ENCODE measurements at regions not wholly inside any gene's neighbourhood (a gene's known extent, or its start where the extent isn't known, plus 50 kb on each side); places are given as distances from the start of the nearest gene placed in this dataset.
A peak's percentile ranks its signal among the peaks of the same experiment; 100 is the strongest.

DNA sequence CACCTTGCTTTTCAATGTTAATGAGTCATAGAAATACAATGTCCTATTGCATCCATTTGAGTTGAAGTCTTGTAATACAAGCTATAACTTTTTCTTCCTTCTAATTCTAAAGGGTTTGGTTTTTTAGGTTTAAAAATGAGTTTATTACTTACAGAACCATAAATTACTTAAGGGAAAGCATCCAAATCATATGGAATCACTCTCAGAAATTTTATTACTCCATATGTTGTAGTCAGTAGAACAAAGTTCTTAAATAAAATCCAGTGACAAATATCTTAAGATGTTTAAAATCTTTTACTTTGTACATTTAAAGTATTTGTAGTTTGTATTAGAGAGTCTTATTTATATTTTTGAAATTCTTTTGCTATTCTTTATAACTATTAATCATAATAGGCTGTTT is 253.2 kb downstream of the IPO8 start:
- H3K4me1 Mint-ChIP-seq (ENCODE audit: unreplicated experiment), result no peaks in the 10 kb centered on the region
- DNase-seq (ENCODE audit: extremely low spot score, unreplicated experiment), result no peak
- TF ChIP-seq, protein P1, sequence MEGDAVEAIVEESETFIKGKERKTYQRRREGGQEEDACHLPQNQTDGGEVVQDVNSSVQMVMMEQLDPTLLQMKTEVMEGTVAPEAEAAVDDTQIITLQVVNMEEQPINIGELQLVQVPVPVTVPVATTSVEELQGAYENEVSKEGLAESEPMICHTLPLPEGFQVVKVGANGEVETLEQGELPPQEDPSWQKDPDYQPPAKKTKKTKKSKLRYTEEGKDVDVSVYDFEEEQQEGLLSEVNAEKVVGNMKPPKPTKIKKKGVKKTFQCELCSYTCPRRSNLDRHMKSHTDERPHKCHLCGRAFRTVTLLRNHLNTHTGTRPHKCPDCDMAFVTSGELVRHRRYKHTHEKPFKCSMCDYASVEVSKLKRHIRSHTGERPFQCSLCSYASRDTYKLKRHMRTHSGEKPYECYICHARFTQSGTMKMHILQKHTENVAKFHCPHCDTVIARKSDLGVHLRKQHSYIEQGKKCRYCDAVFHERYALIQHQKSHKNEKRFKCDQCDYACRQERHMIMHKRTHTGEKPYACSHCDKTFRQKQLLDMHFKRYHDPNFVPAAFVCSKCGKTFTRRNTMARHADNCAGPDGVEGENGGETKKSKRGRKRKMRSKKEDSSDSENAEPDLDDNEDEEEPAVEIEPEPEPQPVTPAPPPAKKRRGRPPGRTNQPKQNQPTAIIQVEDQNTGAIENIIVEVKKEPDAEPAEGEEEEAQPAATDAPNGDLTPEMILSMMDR (conservative IDR thresholded peaks at IDR 0.05), result no peak
- no peak overlapping the region for H3K27ac Mint-ChIP-seq
- H3K4me3 Mint-ChIP-seq, result no peak overlapping the region
- no peaks in the 10 kb centered on the region for H3K36me3 Mint-ChIP-seq
- no peaks in the 10 kb centered on the region for H3K27me3 Mint-ChIP-seq
- H3K9me3 Mint-ChIP-seq, result no peaks in the 10 kb centered on the region

DNA sequence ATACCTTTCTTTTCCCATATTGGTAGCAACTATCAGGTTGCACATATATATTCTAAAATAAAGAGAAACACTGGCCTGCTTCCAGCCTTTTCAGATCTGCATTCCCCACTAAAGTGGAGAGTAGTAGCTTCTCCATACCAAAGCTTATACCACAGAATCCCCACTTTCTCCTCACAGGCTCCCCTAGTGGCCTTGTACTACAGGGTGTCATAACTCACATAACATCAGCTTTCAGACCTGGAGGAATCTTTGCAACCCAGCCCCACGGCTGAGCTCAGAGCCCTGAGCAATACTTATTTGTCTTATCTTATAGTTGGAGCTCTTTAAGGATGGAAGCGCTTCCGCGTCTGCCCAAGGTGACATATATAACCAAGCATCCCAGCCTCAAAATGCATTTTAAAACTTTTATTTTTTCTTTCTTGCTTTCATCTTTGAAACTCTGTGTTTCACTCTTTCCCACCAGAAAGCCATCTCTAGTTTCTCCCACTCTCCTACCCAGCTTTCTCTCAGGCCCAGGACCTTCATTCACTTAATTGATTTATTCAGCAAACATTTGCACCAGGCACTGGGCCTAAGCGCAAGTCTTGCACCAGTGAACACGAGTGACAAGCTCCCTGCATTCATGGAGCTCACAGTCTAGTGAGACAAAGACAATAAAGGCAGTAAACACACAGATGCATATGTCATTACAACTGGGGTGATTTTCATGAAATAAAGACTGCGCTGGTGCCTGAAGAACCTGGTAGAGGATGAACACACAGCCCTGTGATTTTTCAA is 254.7 kb downstream of the IPO8 start:
- Mint-ChIP-seq H3K9me3 (no peaks in the 10 kb centered on the region), H3K4me3 (no peak overlapping the region), H3K27me3 (no peaks in the 10 kb centered on the region), H3K36me3 (no peaks in the 10 kb centered on the region), H3K27ac (no peak overlapping the region), H3K4me1 (ENCODE audit: unreplicated experiment) (no peaks in the 10 kb centered on the region)
- no peak for DNase-seq (ENCODE audit: extremely low spot score, unreplicated experiment)
- TF ChIP-seq, protein P1 (conservative IDR thresholded peaks at IDR 0.05), result peak; percentile 75

DNA sequence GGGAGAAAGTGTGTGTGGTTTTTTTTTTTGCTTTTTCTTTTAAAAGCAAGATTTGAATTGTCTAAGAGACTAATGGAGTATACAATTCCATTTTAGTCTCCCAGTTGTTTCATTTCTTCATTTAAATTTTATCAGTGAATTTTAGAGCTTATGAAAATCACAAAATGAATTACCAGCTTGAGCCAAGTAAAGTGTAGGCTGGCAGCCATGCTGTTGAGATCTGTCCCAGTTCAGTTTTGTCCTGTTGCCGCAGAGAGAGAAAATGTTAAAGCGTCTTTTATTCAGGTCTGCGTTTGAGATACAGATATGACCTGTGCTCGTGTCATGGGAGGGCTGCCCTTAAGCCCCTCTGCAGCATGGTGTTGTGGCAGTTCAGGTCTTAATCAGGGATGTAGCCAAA is 256.5 kb downstream of the IPO8 start:
- H3K27me3 Mint-ChIP-seq, result no peaks in the 10 kb centered on the region
- TF ChIP-seq, protein P1 (conservative IDR thresholded peaks at IDR 0.05), result no peak
- H3K36me3 Mint-ChIP-seq, result peaks cover 3% of the 10 kb centered on the region
- no peak for DNase-seq (ENCODE audit: extremely low spot score, unreplicated experiment)
- H3K27ac Mint-ChIP-seq, result no peak overlapping the region
- no peaks in the 10 kb centered on the region for H3K4me1 Mint-ChIP-seq (ENCODE audit: unreplicated experiment)
- H3K4me3 Mint-ChIP-seq, result no peak overlapping the region
- H3K9me3 Mint-ChIP-seq, result no peaks in the 10 kb centered on the region

DNA sequence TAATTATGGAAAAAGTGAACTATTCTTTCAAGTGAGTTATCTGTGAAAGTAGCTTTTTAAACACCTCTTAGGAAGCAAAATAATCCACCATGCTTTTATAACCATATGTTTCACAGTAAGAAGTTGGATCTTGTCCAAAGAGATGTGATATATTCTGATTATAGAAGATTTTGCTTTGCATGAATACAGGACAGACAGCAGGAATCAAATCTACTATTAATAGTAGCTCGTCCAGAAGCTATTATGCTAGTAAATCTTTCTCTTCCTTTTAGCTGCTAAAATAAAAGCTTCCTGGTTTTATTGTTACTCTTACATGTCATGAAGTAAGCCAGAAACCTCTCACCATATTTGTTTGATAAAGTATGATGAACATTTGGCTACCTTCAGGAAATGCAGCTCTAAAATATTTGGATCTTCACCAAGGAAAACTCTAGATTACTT is 257.0 kb downstream of the IPO8 start:
- Mint-ChIP-seq H3K27ac (no peak overlapping the region), H3K27me3 (no peaks in the 10 kb centered on the region), H3K9me3 (no peaks in the 10 kb centered on the region), H3K4me1 (ENCODE audit: unreplicated experiment) (no peaks in the 10 kb centered on the region), H3K4me3 (no peak overlapping the region), H3K36me3 (peaks cover 3% of the 10 kb centered on the region)
- TF ChIP-seq, protein P1 (conservative IDR thresholded peaks at IDR 0.05), result no peak
- DNase-seq (ENCODE audit: extremely low spot score, unreplicated experiment), result no peak

DNA sequence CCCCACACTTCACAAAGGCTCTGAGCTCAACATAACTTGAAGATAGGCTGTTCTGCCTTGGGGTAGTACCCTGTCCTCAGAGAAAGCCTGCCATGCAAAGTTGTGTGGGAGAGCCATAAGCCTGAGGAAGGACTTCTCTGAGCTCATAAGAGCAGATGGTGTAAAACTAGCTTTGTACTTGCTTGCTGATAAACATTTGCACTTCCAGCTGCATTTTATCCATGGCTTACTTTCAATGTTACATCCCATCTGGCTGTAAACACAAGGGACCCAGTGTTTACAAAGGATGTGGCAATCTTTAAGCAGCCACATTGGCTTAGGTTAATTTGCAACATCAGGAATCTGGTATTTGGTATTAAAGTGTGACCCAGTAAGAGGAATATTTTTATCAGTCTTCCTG is 258.1 kb downstream of the IPO8 start:
- Mint-ChIP-seq H3K36me3 (peaks cover 3% of the 10 kb centered on the region), H3K4me3 (no peak overlapping the region), H3K4me1 (ENCODE audit: unreplicated experiment) (no peaks in the 10 kb centered on the region), H3K27ac (peak overlapping the region; percentile 11), H3K9me3 (no peaks in the 10 kb centered on the region), H3K27me3 (no peaks in the 10 kb centered on the region)
- TF ChIP-seq, protein P1 (conservative IDR thresholded peaks at IDR 0.05), result no peak
- no peak for DNase-seq (ENCODE audit: extremely low spot score, unreplicated experiment)
